ENCODE measurements at regions not wholly inside any gene's neighbourhood (a gene's known extent, or its start where the extent isn't known, plus 50 kb on each side); places are given as distances from the start of the nearest gene placed in this dataset.
A peak's percentile ranks its signal among the peaks of the same experiment; 100 is the strongest.
"Not testable (repeated sequence)": the region's sequence is repeated elsewhere in the genome, so short reads cannot be mapped to it uniquely, and the experiment has no call there.

- DNase-seq (ENCODE audit: low spot score), result no peak
Measured at GRCh38 chr7:12827920-12828319, 140.5 kb downstream of the ARL4A start.

GRCh38 chr7:12831024-12831423 is 143.6 kb downstream of the ARL4A start:
- no peak for DNase-seq (ENCODE audit: low spot score)

GRCh38 chr7:12833829-12834228 is 146.4 kb downstream of the ARL4A start:
- DNase-seq (ENCODE audit: low spot score), result no peak

- DNase-seq (ENCODE audit: low spot score), result no peak
Measured at GRCh38 chr7:12834782-12835181, 147.3 kb downstream of the ARL4A start.

- DNase-seq (ENCODE audit: low spot score), result no peak
Measured at GRCh38 chr7:12839508-12840153, 152.2 kb downstream of the ARL4A start.

GRCh38 chr7:12844732-12845131 is 157.3 kb downstream of the ARL4A start:
- DNase-seq (ENCODE audit: low spot score), result not testable (repeated sequence)

GRCh38 chr7:12847001-12847400 is 159.6 kb downstream of the ARL4A start:
- no peak for DNase-seq (ENCODE audit: low spot score)

GRCh38 chr7:12851142-12851541 is 163.7 kb downstream of the ARL4A start:
- no peak for DNase-seq (ENCODE audit: low spot score)

GRCh38 chr7:12851841-12852240 is 164.4 kb downstream of the ARL4A start:
- DNase-seq (ENCODE audit: low spot score), result no peak

- no peak for DNase-seq (ENCODE audit: low spot score)
Measured at GRCh38 chr7:12855036-12855435, 167.6 kb downstream of the ARL4A start.

- DNase-seq (ENCODE audit: low spot score), result no peak
Measured at GRCh38 chr7:12859761-12860160, 172.3 kb downstream of the ARL4A start.

GRCh38 chr7:12861070-12861469 is 173.6 kb downstream of the ARL4A start:
- DNase-seq (ENCODE audit: low spot score), result peak; percentile 13

GRCh38 chr7:12862146-12862545 is 174.7 kb downstream of the ARL4A start:
- no peak for DNase-seq (ENCODE audit: low spot score)

GRCh38 chr7:12864470-12865046 is 177.1 kb downstream of the ARL4A start:
- DNase-seq (ENCODE audit: low spot score), result no peak

- DNase-seq (ENCODE audit: low spot score), result no peak
Measured at GRCh38 chr7:12865593-12865992, 178.2 kb downstream of the ARL4A start.

- DNase-seq (ENCODE audit: low spot score), result no peak
Measured at GRCh38 chr7:12866207-12866606, 178.8 kb downstream of the ARL4A start.

- DNase-seq (ENCODE audit: low spot score), result no peak
Measured at GRCh38 chr7:12868027-12868426, 180.6 kb downstream of the ARL4A start.

GRCh38 chr7:12870219-12870618 is 182.8 kb downstream of the ARL4A start:
- no peak for DNase-seq (ENCODE audit: low spot score)

- no peak for DNase-seq (ENCODE audit: low spot score)
Measured at GRCh38 chr7:12872487-12872886, 185.1 kb downstream of the ARL4A start.

- DNase-seq (ENCODE audit: low spot score), result no peak
Measured at GRCh38 chr7:12873571-12873970, 186.1 kb downstream of the ARL4A start.

GRCh38 chr7:12879139-12879538 is 191.7 kb downstream of the ARL4A start:
- no peak for DNase-seq (ENCODE audit: low spot score)

GRCh38 chr7:12881712-12882111 is 194.3 kb downstream of the ARL4A start:
- DNase-seq (ENCODE audit: low spot score), result no peak

- DNase-seq (ENCODE audit: low spot score), result no peak
Measured at GRCh38 chr7:12882710-12883109, 195.3 kb downstream of the ARL4A start.

- no peak for DNase-seq (ENCODE audit: low spot score)
Measured at GRCh38 chr7:12884033-12884432, 196.6 kb downstream of the ARL4A start.
